Dedifferentiated amniotic fluid mesenchymal stem cell (primary cell): ENCODE measurements at regions not wholly inside any gene's neighbourhood (a gene's known extent, or its start where the extent isn't known, plus 50 kb on each side); places are given as distances from the start of the nearest gene placed in this dataset.

Experiments used
- DNase-seq: peaks from one replicate; pipeline ENCODE4 v3.0.0-alpha.2; 2016; ENCODE audit errors: extremely low spot score

DNA sequence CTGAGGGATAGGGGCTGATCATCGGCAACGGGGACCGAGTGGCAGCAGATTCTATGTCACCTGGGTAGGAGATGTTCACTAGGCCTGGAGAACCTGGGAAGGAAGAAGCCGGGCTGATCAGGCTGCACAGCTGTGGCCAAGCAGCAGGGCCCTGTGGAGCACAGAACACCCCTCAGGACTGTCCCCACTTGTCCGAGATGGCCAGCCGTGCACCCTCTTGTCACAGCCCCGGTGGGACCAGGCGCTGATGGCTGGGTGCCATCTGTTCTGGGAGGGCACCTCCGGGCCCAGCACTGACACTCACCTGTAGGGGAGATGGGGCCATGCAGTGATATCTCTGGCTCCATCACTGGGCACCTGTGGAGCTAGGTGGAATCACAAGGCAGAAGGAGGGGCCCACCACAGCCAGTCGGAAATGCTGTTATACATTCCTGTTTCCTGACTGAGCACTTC is 217.9 kb upstream of the RAB6C start:
- DNase-seq = no peak

- DNase-seq = no peak
Measured at GRCh38 chr2:129762386-129763189, 216.9 kb upstream of the RAB6C start.

DNA sequence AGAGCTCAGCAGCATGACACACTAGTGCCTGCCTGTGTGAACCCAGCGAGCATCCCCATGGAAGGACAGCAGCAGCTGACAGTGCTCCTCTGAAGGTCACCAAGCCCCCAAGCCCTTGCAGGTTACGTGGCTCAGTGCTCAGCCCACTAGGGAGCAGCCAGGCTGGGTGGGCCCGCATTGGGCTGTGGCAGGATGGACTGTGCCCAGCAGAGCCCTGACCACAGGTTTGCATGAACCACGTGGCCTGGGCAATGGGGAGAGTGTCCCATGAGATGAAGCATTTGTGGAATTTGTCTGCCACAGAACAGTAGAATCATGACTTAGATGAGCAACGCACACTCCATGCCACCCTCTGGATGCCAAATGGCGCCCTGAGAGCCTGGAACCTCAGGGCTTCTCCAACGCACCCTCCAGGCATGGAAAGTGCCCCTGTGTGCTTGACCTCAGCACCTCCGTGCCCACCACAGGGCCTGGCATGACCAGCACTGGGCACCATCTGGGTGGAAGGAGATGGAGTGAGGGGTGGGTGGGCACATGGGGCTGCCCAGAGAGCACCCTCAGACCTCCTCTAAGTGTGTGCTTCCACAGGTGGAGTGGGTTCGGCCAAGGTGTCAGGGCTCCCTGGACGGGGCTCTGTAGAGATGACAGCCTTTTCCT is 216.1 kb upstream of the RAB6C start:
- DNase-seq = no peak

GRCh38 chr2:129763966-129764365 is 215.5 kb upstream of the RAB6C start:
- DNase-seq = no peak

- DNase-seq = no peak
Measured at GRCh38 chr2:129764376-129765325, 214.8 kb upstream of the RAB6C start.

DNA sequence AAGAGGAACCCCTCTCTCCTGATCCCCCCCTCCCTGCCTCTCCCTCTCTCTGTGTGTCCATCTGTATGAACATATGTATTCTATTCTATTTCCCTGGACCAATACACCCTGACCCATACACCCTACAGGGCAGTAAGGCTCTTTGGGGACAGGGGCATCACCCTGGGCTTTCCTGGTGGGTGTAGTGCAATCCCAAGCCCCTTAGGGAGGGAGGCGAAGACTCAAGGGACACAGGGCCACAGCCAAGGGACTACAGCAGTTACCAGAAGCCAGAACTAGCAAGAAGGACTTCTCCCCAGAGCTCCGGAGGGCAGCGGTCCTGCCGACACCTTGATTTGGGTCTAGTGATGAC is 214.2 kb upstream of the RAB6C start:
- no peak for DNase-seq

- no peak for DNase-seq
Measured at GRCh38 chr2:129765678-129766351, 213.7 kb upstream of the RAB6C start.

DNA sequence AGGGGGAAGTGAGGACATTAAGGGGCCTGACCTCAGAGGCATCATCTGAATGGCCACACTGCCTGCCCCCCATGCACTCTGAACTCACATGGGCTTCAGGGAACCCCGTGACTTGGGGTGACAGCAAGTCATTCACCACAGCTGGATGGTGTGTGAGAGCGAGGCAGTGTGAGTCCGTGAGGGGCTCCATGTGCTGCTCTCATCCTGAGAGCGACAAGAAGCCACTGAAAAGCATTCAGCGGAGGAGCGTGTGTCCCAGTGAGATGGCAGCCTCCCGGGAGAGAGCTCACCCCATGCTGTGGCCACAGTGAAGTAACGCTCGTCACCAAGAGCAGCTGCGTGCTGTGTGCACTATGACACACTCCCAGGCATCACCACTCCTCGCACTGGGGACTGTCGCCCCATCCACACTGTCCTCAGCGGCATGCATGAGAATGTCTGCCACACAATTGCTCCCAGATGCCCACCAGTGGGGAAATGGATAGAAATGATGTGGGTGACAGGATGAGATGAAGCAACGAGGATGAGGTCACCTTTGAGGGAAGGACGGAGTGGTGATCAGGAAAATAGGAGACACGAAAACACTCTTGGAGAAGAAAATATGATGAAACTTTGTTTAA is 213.0 kb upstream of the RAB6C start:
- DNase-seq = no peak

- DNase-seq = no peak
Measured at GRCh38 chr2:129767346-129768035, 212.0 kb upstream of the RAB6C start.

DNA sequence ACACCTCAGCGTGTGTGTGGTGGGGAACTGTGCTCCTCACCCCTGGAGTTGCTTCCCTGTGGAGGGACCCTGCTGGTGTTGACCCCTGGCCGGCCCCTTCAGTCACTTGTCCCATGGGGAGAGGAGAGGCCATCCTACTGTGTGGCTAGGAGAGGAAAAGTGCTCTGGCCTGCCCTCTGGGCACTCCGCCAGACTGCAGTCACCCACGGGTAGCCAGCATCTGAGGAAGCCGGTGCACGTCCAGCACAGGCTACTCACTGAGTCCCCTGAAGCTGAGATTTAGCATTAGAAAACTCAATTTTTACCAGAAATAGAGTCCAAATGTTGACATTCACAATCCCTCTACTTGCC is 211.5 kb upstream of the RAB6C start:
- DNase-seq = no peak

DNA sequence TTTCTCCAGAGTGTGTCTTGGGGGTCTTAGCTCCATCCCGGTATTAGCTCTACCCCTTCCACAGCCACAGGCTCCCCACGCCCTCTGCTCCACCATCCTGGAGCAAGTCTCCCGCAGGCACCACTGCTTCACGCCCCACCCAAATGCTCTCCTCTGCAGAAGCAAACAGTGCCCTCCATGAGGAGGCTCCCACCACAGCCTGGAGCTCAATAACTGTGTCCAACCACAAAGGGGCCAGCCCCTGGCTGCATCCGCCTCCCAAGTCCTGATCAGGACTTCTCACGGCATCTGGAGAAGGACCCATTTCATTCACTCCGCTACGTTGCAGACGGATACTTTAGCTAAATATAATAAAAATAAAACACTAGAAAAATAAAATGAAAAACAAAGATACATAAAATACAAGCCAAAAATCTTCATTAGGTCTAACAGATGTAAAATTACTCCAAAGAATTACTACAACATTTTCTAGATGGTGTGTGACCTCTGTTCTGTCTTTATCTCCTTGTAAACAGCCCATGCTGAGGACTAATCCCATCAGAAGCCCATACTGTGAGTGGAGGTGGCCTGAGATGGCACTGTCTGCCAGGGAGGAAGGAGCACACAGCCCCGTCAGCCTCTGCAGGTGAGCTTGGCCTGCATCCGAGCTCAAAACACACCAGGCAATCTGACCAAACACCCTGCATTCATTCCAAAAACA is 210.8 kb upstream of the RAB6C start:
- no peak for DNase-seq

- DNase-seq = no peak
Measured at GRCh38 chr2:129769185-129769991, 210.1 kb upstream of the RAB6C start.

- no peak for DNase-seq
Measured at GRCh38 chr2:129771418-129772189, 207.9 kb upstream of the RAB6C start.

DNA sequence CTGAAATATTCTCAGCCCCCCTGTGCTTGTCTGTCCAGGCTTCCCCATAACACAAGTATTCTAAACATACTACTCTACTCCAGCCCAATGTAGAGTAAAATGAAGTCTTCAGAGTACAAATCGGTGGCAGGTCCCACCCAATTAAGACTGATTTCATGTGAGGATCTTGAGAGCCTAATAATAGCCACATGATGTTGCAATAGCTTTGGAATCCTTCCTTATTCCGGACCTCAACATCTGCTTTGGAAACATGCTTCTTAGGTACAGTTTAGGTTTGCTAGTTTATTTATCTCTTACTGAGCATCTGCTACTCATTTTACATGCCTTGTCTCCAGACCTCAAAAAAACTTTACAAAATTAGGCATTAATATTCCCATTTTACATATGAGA is 207.3 kb upstream of the RAB6C start:
- no peak for DNase-seq

GRCh38 chr2:129775952-129776653 is 203.4 kb upstream of the RAB6C start:
- DNase-seq = no peak

GRCh38 chr2:129777146-129777545 is 202.3 kb upstream of the RAB6C start:
- no peak for DNase-seq

DNA sequence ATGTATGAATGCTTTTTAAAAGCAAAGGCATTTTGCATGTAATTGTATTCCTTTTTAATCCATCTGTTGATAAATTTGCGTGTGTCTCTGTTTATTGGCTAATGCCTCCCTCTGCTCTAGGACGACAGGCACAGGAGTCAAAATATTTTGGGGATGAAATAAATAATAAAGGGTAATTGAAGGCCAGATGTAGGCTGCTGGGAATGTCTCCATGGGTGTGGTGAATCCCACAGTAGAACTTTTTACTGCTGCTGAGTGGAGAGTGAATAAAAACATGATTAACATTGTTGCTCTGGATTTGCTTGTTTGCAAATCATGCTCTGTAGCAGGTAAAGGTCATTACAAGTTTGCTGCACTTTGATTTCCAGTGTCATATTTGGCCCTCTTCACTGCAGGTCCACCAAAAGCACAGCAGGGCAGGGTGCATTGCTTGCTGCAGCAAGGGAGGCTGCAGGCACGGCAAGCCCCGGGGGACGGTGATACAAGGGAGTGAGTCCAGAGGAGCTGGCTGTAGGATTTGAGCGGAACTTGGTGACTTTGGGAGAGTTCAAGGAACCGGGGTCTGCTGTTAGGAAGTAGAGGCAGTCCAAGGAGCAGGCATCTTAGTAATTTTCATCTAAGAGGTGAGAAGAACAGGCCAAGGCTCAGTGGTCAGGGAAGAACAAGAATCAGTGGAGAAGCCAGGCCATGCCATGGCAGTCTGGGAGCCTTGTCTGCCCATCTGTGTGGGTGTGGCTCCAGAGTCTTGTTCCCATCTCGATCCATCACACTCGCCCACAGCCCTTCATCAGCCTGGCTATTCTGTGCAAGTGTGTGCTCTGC is 201.5 kb upstream of the RAB6C start:
- DNase-seq = no peak
